Endothelial cell of umbilical vein (primary cell): ENCODE measurements at regions not wholly inside any gene's neighbourhood (a gene's known extent, or its start where the extent isn't known, plus 50 kb on each side); places are given as distances from the start of the nearest gene placed in this dataset.
"Not testable (repeated sequence)": the region's sequence is repeated elsewhere in the genome, so short reads cannot be mapped to it uniquely, and the experiment has no call there.

ENCODE experiments used
- BruUV-seq: library from RNA; stranded (reverse); fragments of 400-500 nt; replicated peaks from 2 replicates; lab custom pipeline; 2021; lab: Mats Ljungman, UMichigan
- CTCF ChIA-PET: fragments of 300-600, 350-600 bp; sonication (Branson Sonifier 250); formaldehyde crosslinking; loops from one replicate; lab custom pipeline; 2021; ENCODE audit warnings: antibody characterized with exemption, inconsistent platforms; lab: Charles Lee
- POLR2A ChIA-PET: fragments of 300-600, 350-600 bp; sonication (Branson Sonifier 250); formaldehyde crosslinking; loops from one replicate; lab custom pipeline; 2021; ENCODE audit warnings: antibody characterized with exemption, inconsistent platforms; lab: Charles Lee
- DNase-seq: peaks from one replicate; pipeline ENCODE4 v3.0.0-alpha.2; 2011; ENCODE audit warnings: low read depth, low spot score
- FAIRE-seq: peaks from 2 replicates; lab custom pipeline; 2011; peaks lifted over from hg19 to GRCh38; lab: Jason Lieb, UNC
- H2AFZ ChIP-seq: 2 replicates; pipeline ENCODE4 v1.6.0; 2012; ENCODE audit warnings: low read depth, low read length, control low read depth, inconsistent platforms
- H3K27ac ChIP-seq: 2 replicates; pipeline ENCODE4 v1.5.1; 2011; ENCODE audit warnings: low read depth, mild to moderate bottlenecking, control low read depth, low read length, moderate library complexity; ENCODE audit not compliant: insufficient read depth
- H3K27me3 ChIP-seq, 2 experiments: 2 replicates each; pipeline versions ENCODE4 v1.6.0 to v1.6.1; 2011; ENCODE audit warnings: low read length in 2 of 2, mixed read lengths in 1 of 2; ENCODE audit not compliant: control insufficient read depth in 2 of 2, insufficient read depth in 2 of 2
- H3K36me3 ChIP-seq, 2 experiments: 2 replicates in 1 of 2; 3 replicates in 1 of 2; pipeline ENCODE4 v1.5.1; 2011; ENCODE audit warnings: low read length in 2 of 2, mild to moderate bottlenecking in 1 of 2, moderate library complexity in 1 of 2; ENCODE audit not compliant: control insufficient read depth in 2 of 2, insufficient read depth in 2 of 2; ENCODE audit errors: extremely low read depth in 1 of 2
- H3K4me1 ChIP-seq: 3 replicates; pipeline ENCODE4 v1.5.1; 2011; ENCODE audit warnings: mild to moderate bottlenecking, low read length; ENCODE audit not compliant: control insufficient read depth, insufficient read depth; ENCODE audit errors: extremely low read depth
- H3K4me2 ChIP-seq: 2 replicates; pipeline ENCODE4 v1.6.1; 2011; ENCODE audit warnings: low read length, control low read depth, mixed read lengths; ENCODE audit not compliant: insufficient read depth
- H3K4me3 ChIP-seq, 3 experiments: fragments of 200-600 bp in 1 of 3; sonication (generic), shearing (Covaris generic) in 1 of 3; replicated peaks in 1 of 3; 2 replicates each; pipeline ENCODE4 v1.5.1; 2011 to 2016; ENCODE audit warnings: control low read depth in 3 of 3, low read length in 3 of 3, mild to moderate bottlenecking in 2 of 3, inconsistent platforms in 1 of 3, low read depth in 1 of 3, moderate library complexity in 1 of 3; ENCODE audit not compliant: insufficient read depth in 1 of 3
- H3K79me2 ChIP-seq: 2 replicates; pipeline ENCODE4 v1.6.0; 2012; ENCODE audit warnings: low read length, inconsistent platforms; ENCODE audit not compliant: control insufficient read depth, insufficient read depth
- H3K9ac ChIP-seq: replicated peaks from 2 replicates; pipeline ENCODE3; 2011; ENCODE audit warnings: low read length, control low read depth; ENCODE audit not compliant: insufficient read depth; ENCODE audit errors: extremely low read depth
- H3K9me1 ChIP-seq: replicated peaks from 3 replicates; pipeline ENCODE4 v1.6.0; 2011; ENCODE audit warnings: mild to moderate bottlenecking, low read length; ENCODE audit not compliant: control insufficient read depth, insufficient read depth; ENCODE audit errors: extremely low read depth
- H3K9me3 ChIP-seq: replicated peaks from 2 replicates; pipeline ENCODE4 v1.5.1; 2012; ENCODE audit warnings: low read length, inconsistent platforms; ENCODE audit not compliant: control insufficient read depth, insufficient read depth
- H4K20me1 ChIP-seq: replicated peaks from 2 replicates; pipeline ENCODE3; 2011; ENCODE audit warnings: mild to moderate bottlenecking, low read length; ENCODE audit not compliant: control insufficient read depth, insufficient read depth; ENCODE audit errors: extremely low read depth
- dilution Hi-C: fragments of 300-500 bp; cut with MboI; formaldehyde crosslinking; loops from one replicate; pipeline ENCODE4 v1.15.0; 2019; ENCODE audit warnings: low sequenced_read_pairs; ENCODE audit not compliant: extremely low pct_ligation_motif_present
- intact Hi-C: fragments of 100-400 bp; cut with micrococcal nuclease; formaldehyde crosslinking; loops from one replicate; pipeline ENCODE4 v1.10.0; 2022

DNA sequence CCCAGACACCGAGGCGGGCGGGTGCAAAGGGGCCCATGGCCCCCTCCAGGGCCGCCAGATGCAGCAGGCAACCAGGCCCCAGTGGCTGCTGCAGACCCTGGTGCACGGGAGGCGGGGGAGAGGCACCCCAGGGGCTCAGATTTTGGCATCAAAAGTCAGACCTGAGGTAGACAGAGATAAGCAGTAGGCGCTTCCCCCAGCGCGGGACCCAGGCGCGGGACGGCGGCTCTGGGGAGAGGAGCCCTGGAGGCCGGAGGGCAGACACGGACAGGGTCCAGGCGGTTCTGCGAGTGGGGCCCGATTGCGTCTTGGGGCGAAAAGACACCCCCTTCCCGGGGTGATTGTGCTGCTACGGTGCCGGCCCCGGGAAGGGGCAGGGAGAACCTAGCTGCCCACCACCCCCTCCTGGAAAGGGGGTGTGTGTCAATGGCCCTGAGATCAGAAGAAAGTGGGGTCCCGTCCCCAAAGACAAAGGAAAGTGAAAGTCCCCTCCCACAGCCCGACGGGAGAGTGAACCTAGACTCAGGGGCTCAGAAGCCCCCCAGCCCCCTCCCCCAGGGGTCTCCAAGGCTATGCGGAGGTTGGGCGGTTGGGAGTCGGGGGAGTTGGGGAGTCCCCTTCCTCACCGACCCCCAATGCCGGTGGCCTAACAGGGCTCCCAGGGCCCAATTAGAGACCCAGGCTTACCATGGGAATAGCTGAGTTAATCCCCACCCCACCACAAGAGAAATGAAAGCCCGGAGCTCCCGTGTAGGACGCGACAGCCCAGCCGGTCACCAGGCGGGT lies 178.5 kb downstream of the SPATA31A1 start:
- H2AFZ ChIP-seq, intact Hi-C loops, H4K20me1 ChIP-seq, H3K27ac ChIP-seq, CTCF ChIA-PET, DNase-seq, dilution Hi-C loops, H3K4me1 ChIP-seq, H3K27me3 ChIP-seq, H3K79me2 ChIP-seq, H3K9ac ChIP-seq, H3K4me2 ChIP-seq, H3K9me1 ChIP-seq, H3K9me3 ChIP-seq, BruUV-seq, POLR2A ChIA-PET, FAIRE-seq, H3K4me3 ChIP-seq, H3K36me3 ChIP-seq: not testable (repeated sequence)

- H2AFZ ChIP-seq, dilution Hi-C loops, H3K27ac ChIP-seq, H3K9me1 ChIP-seq, BruUV-seq, H3K79me2 ChIP-seq, H3K9ac ChIP-seq, H3K27me3 ChIP-seq, DNase-seq, H3K36me3 ChIP-seq, CTCF ChIA-PET, FAIRE-seq, H3K4me3 ChIP-seq, POLR2A ChIA-PET, H4K20me1 ChIP-seq, H3K4me2 ChIP-seq, intact Hi-C loops, H3K9me3 ChIP-seq, H3K4me1 ChIP-seq: not testable (repeated sequence)
Observed at GRCh38 chr9:39534897-39535296, 179.4 kb downstream of the SPATA31A1 start.

DNA sequence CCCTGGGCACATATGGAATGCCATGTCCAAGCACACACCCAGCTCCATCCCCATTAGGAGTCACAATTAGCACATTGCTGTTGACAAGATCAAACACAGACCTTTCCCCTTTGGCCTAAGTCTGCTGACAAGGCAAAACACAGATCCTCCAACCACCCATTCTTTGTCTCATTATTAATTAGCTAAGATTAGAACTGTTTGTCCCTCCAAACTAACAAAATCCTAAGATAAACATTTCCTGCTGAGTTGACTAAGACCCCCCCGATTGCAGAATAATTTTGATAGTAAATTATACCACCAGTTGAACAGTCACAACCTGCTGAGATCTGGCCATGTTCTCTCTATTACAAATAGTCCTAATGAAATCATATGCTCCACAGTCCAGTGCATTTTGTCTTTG lies 186.7 kb downstream of the SPATA31A1 start:
- H2AFZ ChIP-seq, H3K27ac ChIP-seq, H3K9me3 ChIP-seq, H3K27me3 ChIP-seq, H3K9me1 ChIP-seq, H3K4me2 ChIP-seq, H3K4me1 ChIP-seq, intact Hi-C loops, H3K79me2 ChIP-seq, POLR2A ChIA-PET, BruUV-seq, H3K4me3 ChIP-seq, H3K36me3 ChIP-seq, H3K9ac ChIP-seq, DNase-seq, CTCF ChIA-PET, dilution Hi-C loops, H4K20me1 ChIP-seq, FAIRE-seq: not testable (repeated sequence)

- H3K4me1 ChIP-seq, dilution Hi-C loops, H3K9me3 ChIP-seq, intact Hi-C loops, H3K9me1 ChIP-seq, H3K36me3 ChIP-seq, H3K4me2 ChIP-seq, H3K9ac ChIP-seq, DNase-seq, H2AFZ ChIP-seq, H3K79me2 ChIP-seq, H3K27me3 ChIP-seq, BruUV-seq, H3K27ac ChIP-seq, POLR2A ChIA-PET, H3K4me3 ChIP-seq, CTCF ChIA-PET, H4K20me1 ChIP-seq, FAIRE-seq: not testable (repeated sequence)
Observed at GRCh38 chr9:39545079-39545478, 189.6 kb downstream of the SPATA31A1 start.
